ENCODE measurements at regions not wholly inside any gene's neighbourhood (a gene's known extent, or its start where the extent isn't known, plus 50 kb on each side); places are given as distances from the start of the nearest gene placed in this dataset.

- H3K9me3 ChIP-seq (ENCODE audit: control insufficient read depth, insufficient read depth, low read length) = no peaks in the 10 kb centered on the region
- H3K9ac ChIP-seq (ENCODE audit: low read depth, low read length) = no peak overlapping the region
- H3K36me3 ChIP-seq (ENCODE audit: insufficient read depth, low read length) = no peaks in the 10 kb centered on the region
- no peaks in the 10 kb centered on the region for H3K4me1 ChIP-seq (ENCODE audit: insufficient read depth, low read length)
Observed at GRCh38 chr4:81771721-81772120, 300.0 kb upstream of the RASGEF1B start.

GRCh38 chr4:81769244-81769643 is 297.5 kb upstream of the RASGEF1B start:
- Histone ChIP-seq H3K9ac (ENCODE audit: low read depth, low read length) (no peak overlapping the region), H3K4me1 (ENCODE audit: insufficient read depth, low read length) (no peaks in the 10 kb centered on the region), H3K9me3 (ENCODE audit: control insufficient read depth, insufficient read depth, low read length) (no peaks in the 10 kb centered on the region), H3K36me3 (ENCODE audit: insufficient read depth, low read length) (no peaks in the 10 kb centered on the region)

- Histone ChIP-seq H3K9me3 (ENCODE audit: control insufficient read depth, insufficient read depth, low read length) (no peaks in the 10 kb centered on the region), H3K9ac (ENCODE audit: low read depth, low read length) (no peak overlapping the region), H3K4me1 (ENCODE audit: insufficient read depth, low read length) (no peaks in the 10 kb centered on the region), H3K36me3 (ENCODE audit: insufficient read depth, low read length) (no peaks in the 10 kb centered on the region)
Observed at GRCh38 chr4:81758574-81759264, 287.0 kb upstream of the RASGEF1B start.

GRCh38 chr4:81757691-81758090 is 286.0 kb upstream of the RASGEF1B start:
- Histone ChIP-seq H3K36me3 (ENCODE audit: insufficient read depth, low read length) (no peaks in the 10 kb centered on the region), H3K9me3 (ENCODE audit: control insufficient read depth, insufficient read depth, low read length) (no peaks in the 10 kb centered on the region), H3K9ac (ENCODE audit: low read depth, low read length) (no peak overlapping the region), H3K4me1 (ENCODE audit: insufficient read depth, low read length) (no peaks in the 10 kb centered on the region)

GRCh38 chr4:81756973-81757372 is 285.3 kb upstream of the RASGEF1B start:
- H3K9me3 ChIP-seq (ENCODE audit: control insufficient read depth, insufficient read depth, low read length) = no peaks in the 10 kb centered on the region
- H3K36me3 ChIP-seq (ENCODE audit: insufficient read depth, low read length) = no peaks in the 10 kb centered on the region
- H3K9ac ChIP-seq (ENCODE audit: low read depth, low read length) = no peak overlapping the region
- no peaks in the 10 kb centered on the region for H3K4me1 ChIP-seq (ENCODE audit: insufficient read depth, low read length)

GRCh38 chr4:81756042-81756441 is 284.3 kb upstream of the RASGEF1B start:
- Histone ChIP-seq H3K9me3 (ENCODE audit: control insufficient read depth, insufficient read depth, low read length) (no peaks in the 10 kb centered on the region), H3K9ac (ENCODE audit: low read depth, low read length) (no peak overlapping the region), H3K36me3 (ENCODE audit: insufficient read depth, low read length) (no peaks in the 10 kb centered on the region), H3K4me1 (ENCODE audit: insufficient read depth, low read length) (no peaks in the 10 kb centered on the region)

- no peak overlapping the region for H3K9ac ChIP-seq (ENCODE audit: low read depth, low read length)
- H3K4me1 ChIP-seq (ENCODE audit: insufficient read depth, low read length) = no peaks in the 10 kb centered on the region
- H3K36me3 ChIP-seq (ENCODE audit: insufficient read depth, low read length) = no peaks in the 10 kb centered on the region
Observed at GRCh38 chr4:81754169-81754568, 282.5 kb upstream of the RASGEF1B start.

GRCh38 chr4:81751531-81752289 is 280.0 kb upstream of the RASGEF1B start:
- Histone ChIP-seq H3K36me3 (ENCODE audit: insufficient read depth, low read length) (no peaks in the 10 kb centered on the region), H3K9me3 (ENCODE audit: control insufficient read depth, insufficient read depth, low read length) (no peaks in the 10 kb centered on the region), H3K9ac (ENCODE audit: low read depth, low read length) (no peak overlapping the region), H3K4me1 (ENCODE audit: insufficient read depth, low read length) (no peaks in the 10 kb centered on the region)

More at GRCh38 chr4:81754169-81754568, 282.5 kb upstream of the RASGEF1B start:
- no peaks in the 10 kb centered on the region for H3K9me3 ChIP-seq (ENCODE audit: control insufficient read depth, insufficient read depth, low read length)

GRCh38 chr4:81747242-81747930 is 275.7 kb upstream of the RASGEF1B start:
- Histone ChIP-seq H3K9ac (ENCODE audit: low read depth, low read length) (no peak overlapping the region), H3K36me3 (ENCODE audit: insufficient read depth, low read length) (no peaks in the 10 kb centered on the region), H3K9me3 (ENCODE audit: control insufficient read depth, insufficient read depth, low read length) (no peaks in the 10 kb centered on the region), H3K4me1 (ENCODE audit: insufficient read depth, low read length) (no peaks in the 10 kb centered on the region)

GRCh38 chr4:81746773-81747172 is 275.1 kb upstream of the RASGEF1B start:
- Histone ChIP-seq H3K9ac (ENCODE audit: low read depth, low read length) (no peak overlapping the region), H3K4me1 (ENCODE audit: insufficient read depth, low read length) (no peaks in the 10 kb centered on the region), H3K36me3 (ENCODE audit: insufficient read depth, low read length) (no peaks in the 10 kb centered on the region)

GRCh38 chr4:81746071-81746470 is 274.4 kb upstream of the RASGEF1B start:
- H3K36me3 ChIP-seq (ENCODE audit: insufficient read depth, low read length) = no peaks in the 10 kb centered on the region
- H3K4me1 ChIP-seq (ENCODE audit: insufficient read depth, low read length) = no peaks in the 10 kb centered on the region
- H3K9me3 ChIP-seq (ENCODE audit: control insufficient read depth, insufficient read depth, low read length) = no peaks in the 10 kb centered on the region
- no peak overlapping the region for H3K9ac ChIP-seq (ENCODE audit: low read depth, low read length)

More at GRCh38 chr4:81746773-81747172, 275.1 kb upstream of the RASGEF1B start:
- H3K9me3 ChIP-seq (ENCODE audit: control insufficient read depth, insufficient read depth, low read length) = no peaks in the 10 kb centered on the region

- no peaks in the 10 kb centered on the region for H3K36me3 ChIP-seq (ENCODE audit: insufficient read depth, low read length)
- no peaks in the 10 kb centered on the region for H3K9me3 ChIP-seq (ENCODE audit: control insufficient read depth, insufficient read depth, low read length)
- no peak overlapping the region for H3K9ac ChIP-seq (ENCODE audit: low read depth, low read length)
- no peaks in the 10 kb centered on the region for H3K4me1 ChIP-seq (ENCODE audit: insufficient read depth, low read length)
Observed at GRCh38 chr4:81745050-81745449, 273.3 kb upstream of the RASGEF1B start.

GRCh38 chr4:81743731-81744435 is 272.2 kb upstream of the RASGEF1B start:
- Histone ChIP-seq H3K36me3 (ENCODE audit: insufficient read depth, low read length) (no peaks in the 10 kb centered on the region), H3K4me1 (ENCODE audit: insufficient read depth, low read length) (no peaks in the 10 kb centered on the region), H3K9ac (ENCODE audit: low read depth, low read length) (no peak overlapping the region), H3K9me3 (ENCODE audit: control insufficient read depth, insufficient read depth, low read length) (no peaks in the 10 kb centered on the region)

- no peaks in the 10 kb centered on the region for H3K36me3 ChIP-seq (ENCODE audit: insufficient read depth, low read length)
- no peaks in the 10 kb centered on the region for H3K9me3 ChIP-seq (ENCODE audit: control insufficient read depth, insufficient read depth, low read length)
- H3K4me1 ChIP-seq (ENCODE audit: insufficient read depth, low read length) = no peaks in the 10 kb centered on the region
- H3K9ac ChIP-seq (ENCODE audit: low read depth, low read length) = no peak overlapping the region
Observed at GRCh38 chr4:81740487-81740886, 268.8 kb upstream of the RASGEF1B start.
